Osteoblast (primary cell): ENCODE measurements at regions not wholly inside any gene's neighbourhood (a gene's known extent, or its start where the extent isn't known, plus 50 kb on each side); places are given as distances from the start of the nearest gene placed in this dataset.
A peak's percentile ranks its signal among the peaks of the same experiment; 100 is the strongest.

Experiments
- DNase-seq: peaks from one replicate; pipeline ENCODE4 v3.0.0; 2011; ENCODE audit warnings: low spot score, mixed read lengths; ENCODE audit not compliant: insufficient read length; ENCODE audit errors: missing footprints
- H2AFZ ChIP-seq: 2 replicates; pipeline ENCODE4 v1.6.0; 2011; ENCODE audit warnings: mild to moderate bottlenecking, low read length
- H3K27ac ChIP-seq: 2 replicates; pipeline ENCODE4 v1.5.1; 2011; ENCODE audit warnings: mild to moderate bottlenecking, low read depth, low read length, moderate library complexity
- H3K27me3 ChIP-seq: 2 replicates; pipeline ENCODE4 v1.6.0; 2012; ENCODE audit warnings: mild to moderate bottlenecking, control low read depth, inconsistent platforms, low read length, moderate library complexity; ENCODE audit not compliant: insufficient read depth
- H3K36me3 ChIP-seq: 2 replicates; pipeline ENCODE4 v1.5.1; 2011; ENCODE audit warnings: mild to moderate bottlenecking, low read length, control low read depth, moderate library complexity; ENCODE audit not compliant: insufficient read depth
- H3K4me1 ChIP-seq: 2 replicates; pipeline ENCODE4 v1.5.1; 2011; ENCODE audit warnings: mild to moderate bottlenecking, low read length, control low read depth, moderate library complexity; ENCODE audit not compliant: insufficient read depth
- H3K4me2 ChIP-seq: 2 replicates; pipeline ENCODE4 v1.6.0; 2011; ENCODE audit warnings: mild to moderate bottlenecking, low read length; ENCODE audit not compliant: insufficient read depth
- H3K4me3 ChIP-seq: fragments of 200-600 bp; sonication (generic); 3 replicates; pipeline ENCODE4 v1.5.1; 2012; ENCODE audit warnings: mild to moderate bottlenecking, low read length, inconsistent platforms; ENCODE audit not compliant: insufficient read depth
- H3K79me2 ChIP-seq: 2 replicates; pipeline ENCODE4 v1.6.0; 2012; ENCODE audit warnings: mild to moderate bottlenecking, low read length, control low read depth, inconsistent platforms; ENCODE audit not compliant: insufficient read depth
- H3K9me3 ChIP-seq: 2 replicates; pipeline ENCODE4 v1.5.1; 2011; ENCODE audit warnings: low read depth, low read length, control low read depth
- H4K20me1 ChIP-seq: 2 replicates; pipeline ENCODE4 v1.6.0; 2012; ENCODE audit warnings: mild to moderate bottlenecking, low read length, control low read depth; ENCODE audit not compliant: insufficient read depth
- TF ChIP-seq, protein P1 (sequence below): IDR thresholded peaks from 2 replicates; pipeline ENCODE4 v1.5.1; 2011; ENCODE audit warnings: mild to moderate bottlenecking, low read depth, low read length, moderate library complexity; ENCODE audit errors: extremely low read depth

DNA sequence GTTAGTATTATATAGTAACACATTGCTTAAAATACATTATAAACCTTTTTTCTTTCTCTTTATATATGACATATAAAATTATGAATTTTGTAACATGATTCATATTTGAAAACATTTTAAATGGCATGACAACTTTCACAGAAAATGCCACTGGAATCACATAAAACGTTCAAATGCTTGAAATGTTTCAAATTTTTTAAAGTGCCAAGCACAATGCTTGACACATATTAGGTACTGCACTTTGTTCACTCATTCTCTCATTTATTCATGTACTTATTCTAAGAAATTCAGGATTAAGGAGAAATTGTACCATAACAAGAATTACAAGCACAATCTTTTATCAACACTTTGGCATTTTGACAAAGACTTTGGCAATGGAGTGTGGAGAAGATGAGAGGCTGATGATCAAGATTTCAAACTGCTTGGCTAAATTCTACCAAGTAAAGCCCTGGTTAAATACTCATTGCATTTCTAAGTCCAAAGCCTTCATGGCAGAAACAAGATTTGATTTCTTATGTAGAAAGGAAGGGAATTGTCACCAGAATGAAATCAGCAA is 232.2 kb downstream of the C12orf50 start:
- Histone ChIP-seq H3K36me3 (no peaks in the 10 kb centered on the region), H3K27me3 (no peaks in the 10 kb centered on the region), H3K4me2 (no peak overlapping the region), H3K4me3 (no peak overlapping the region), H4K20me1 (no peaks in the 10 kb centered on the region), H3K4me1 (peaks cover 35% of the 10 kb centered on the region), H3K79me2 (no peaks in the 10 kb centered on the region), H2AFZ (no peak overlapping the region), H3K9me3 (no peaks in the 10 kb centered on the region), H3K27ac (peak overlapping the region; percentile 7)
- no peak for DNase-seq
- TF ChIP-seq, protein P1, sequence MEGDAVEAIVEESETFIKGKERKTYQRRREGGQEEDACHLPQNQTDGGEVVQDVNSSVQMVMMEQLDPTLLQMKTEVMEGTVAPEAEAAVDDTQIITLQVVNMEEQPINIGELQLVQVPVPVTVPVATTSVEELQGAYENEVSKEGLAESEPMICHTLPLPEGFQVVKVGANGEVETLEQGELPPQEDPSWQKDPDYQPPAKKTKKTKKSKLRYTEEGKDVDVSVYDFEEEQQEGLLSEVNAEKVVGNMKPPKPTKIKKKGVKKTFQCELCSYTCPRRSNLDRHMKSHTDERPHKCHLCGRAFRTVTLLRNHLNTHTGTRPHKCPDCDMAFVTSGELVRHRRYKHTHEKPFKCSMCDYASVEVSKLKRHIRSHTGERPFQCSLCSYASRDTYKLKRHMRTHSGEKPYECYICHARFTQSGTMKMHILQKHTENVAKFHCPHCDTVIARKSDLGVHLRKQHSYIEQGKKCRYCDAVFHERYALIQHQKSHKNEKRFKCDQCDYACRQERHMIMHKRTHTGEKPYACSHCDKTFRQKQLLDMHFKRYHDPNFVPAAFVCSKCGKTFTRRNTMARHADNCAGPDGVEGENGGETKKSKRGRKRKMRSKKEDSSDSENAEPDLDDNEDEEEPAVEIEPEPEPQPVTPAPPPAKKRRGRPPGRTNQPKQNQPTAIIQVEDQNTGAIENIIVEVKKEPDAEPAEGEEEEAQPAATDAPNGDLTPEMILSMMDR, result no peak

DNA sequence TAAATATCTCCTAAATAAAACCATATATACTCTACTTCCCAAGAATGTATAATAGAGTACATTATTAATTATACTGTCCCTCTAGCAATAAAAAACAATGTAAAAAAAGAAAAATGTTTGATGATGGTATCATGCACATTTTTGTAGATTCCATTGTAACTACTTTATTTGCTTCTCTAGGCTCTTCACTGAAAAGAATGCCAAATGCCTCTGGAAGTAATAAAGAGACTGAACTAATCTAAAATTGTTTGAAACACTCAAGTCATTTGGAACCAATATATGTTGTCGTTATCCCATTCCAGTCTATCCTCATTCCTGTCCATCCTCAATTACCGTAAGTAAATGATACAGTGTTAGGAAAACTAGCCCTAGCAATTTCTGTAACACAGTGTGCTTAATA is 233.6 kb downstream of the C12orf50 start:
- no peaks in the 10 kb centered on the region for H3K27me3 ChIP-seq

GRCh38 chr12:87794854-87795253 is 234.3 kb downstream of the C12orf50 start:
- Histone ChIP-seq H3K27me3 (no peaks in the 10 kb centered on the region), H3K9me3 (no peaks in the 10 kb centered on the region), H3K36me3 (no peaks in the 10 kb centered on the region), H3K27ac (no peak overlapping the region), H2AFZ (no peak overlapping the region), H4K20me1 (no peaks in the 10 kb centered on the region), H3K4me2 (no peak overlapping the region), H3K79me2 (no peaks in the 10 kb centered on the region), H3K4me1 (peaks cover 25% of the 10 kb centered on the region), H3K4me3 (no peak overlapping the region)
- DNase-seq, result no peak
- TF ChIP-seq, protein P1, result no peak

More for the DNA sequence above, 233.6 kb downstream of the C12orf50 start:
- Histone ChIP-seq H3K9me3 (no peaks in the 10 kb centered on the region), H4K20me1 (no peaks in the 10 kb centered on the region), H3K4me3 (no peak overlapping the region), H2AFZ (no peak overlapping the region), H3K4me1 (peaks cover 25% of the 10 kb centered on the region), H3K79me2 (no peaks in the 10 kb centered on the region), H3K27ac (no peak overlapping the region), H3K4me2 (no peak overlapping the region), H3K36me3 (no peaks in the 10 kb centered on the region)
- no peak for DNase-seq
- TF ChIP-seq, protein P1, result no peak

- H3K4me2 ChIP-seq, result peak overlapping the region; percentile 13
- no peak overlapping the region for H2AFZ ChIP-seq
- no peaks in the 10 kb centered on the region for H3K79me2 ChIP-seq
- no peaks in the 10 kb centered on the region for H4K20me1 ChIP-seq
- H3K36me3 ChIP-seq, result no peaks in the 10 kb centered on the region
- no peak overlapping the region for H3K4me3 ChIP-seq
- peaks cover 25% of the 10 kb centered on the region for H3K4me1 ChIP-seq
- TF ChIP-seq, protein P1, result peak; percentile 5
- DNase-seq, result peak; percentile 43
- no peaks in the 10 kb centered on the region for H3K9me3 ChIP-seq
- H3K27ac ChIP-seq, result no peak overlapping the region
- H3K27me3 ChIP-seq, result no peaks in the 10 kb centered on the region
Measured at GRCh38 chr12:87793131-87793530, 236.1 kb downstream of the C12orf50 start.
